Smooth muscle cell (in vitro differentiated cells): ENCODE measurements at regions not wholly inside any gene's neighbourhood (a gene's known extent, or its start where the extent isn't known, plus 50 kb on each side); places are given as distances from the start of the nearest gene placed in this dataset.

Experiments
- DNase-seq: peaks from one replicate; lab custom pipeline; 2025; ENCODE audit not compliant: unreplicated experiment; lab: John Stamatoyannopoulos, UW
- H2AFZ ChIP-seq: fragments of 200-600 bp; sonication (generic); 2 replicates; pipeline ENCODE4 v1.6.0; 2016; ENCODE audit warnings: antibody characterized with exemption, low read depth, mild to moderate bottlenecking
- H3F3A ChIP-seq: fragments of 200-600 bp; sonication (generic); 2 replicates; pipeline ENCODE4 v1.6.0; 2017; ENCODE audit warnings: antibody characterized with exemption, low read depth
- H3K27ac ChIP-seq: fragments of 200-600 bp; sonication (generic); 2 replicates; pipeline ENCODE4 v1.5.1; 2016; ENCODE audit warnings: low read depth, mild to moderate bottlenecking
- H3K27me3 ChIP-seq: fragments of 200-600 bp; sonication (generic); 2 replicates; pipeline ENCODE4 v1.6.1; 2016; ENCODE audit warnings: low read depth, mild to moderate bottlenecking
- H3K36me3 ChIP-seq: fragments of 200-600 bp; sonication (generic); 2 replicates; pipeline ENCODE4 v1.5.1; 2016; ENCODE audit warnings: low read depth
- H3K4me1 ChIP-seq: fragments of 200-600 bp; sonication (generic); 2 replicates; pipeline ENCODE4 v1.5.1; 2016; ENCODE audit warnings: low read depth
- H3K4me2 ChIP-seq: fragments of 200-600 bp; sonication (generic); 2 replicates; pipeline ENCODE4 v1.6.0; 2016; ENCODE audit warnings: mild to moderate bottlenecking
- H3K4me3 ChIP-seq: fragments of 200-600 bp; sonication (generic); 2 replicates; pipeline ENCODE4 v1.5.1; 2016; ENCODE audit warnings: mild to moderate bottlenecking
- H3K79me2 ChIP-seq: fragments of 200-600 bp; sonication (generic); 2 replicates; pipeline ENCODE4 v1.6.0; 2016; ENCODE audit warnings: low read depth, mild to moderate bottlenecking
- H3K9ac ChIP-seq: fragments of 200-600 bp; sonication (generic); 2 replicates; pipeline ENCODE4 v1.6.0; 2016; ENCODE audit warnings: low read depth
- H3K9me3 ChIP-seq: fragments of 200-600 bp; sonication (generic); replicated peaks from 2 replicates; pipeline ENCODE4 v1.5.1; 2016; ENCODE audit warnings: low read depth
- H4K20me1 ChIP-seq: fragments of 200-600 bp; sonication (generic); 2 replicates; pipeline ENCODE4 v1.6.0; 2016; ENCODE audit warnings: low read depth
- CTCF ChIP-seq: fragments of 200-600 bp; sonication (generic); IDR thresholded peaks from 2 replicates; pipeline ENCODE4 v1.5.1; 2017; ENCODE audit warnings: borderline replicate concordance, mild to moderate bottlenecking, antibody characterized with exemption; ENCODE audit not compliant: insufficient read depth, poor library complexity, severe bottlenecking
- WGBS: methylation state at CpG from one replicate; pipeline ENCODE4 v1.1.7; 2016; ENCODE audit warnings: low lambda C conversion rate; 5-methylcytosine and 5-hydroxymethylcytosine counted together

DNA sequence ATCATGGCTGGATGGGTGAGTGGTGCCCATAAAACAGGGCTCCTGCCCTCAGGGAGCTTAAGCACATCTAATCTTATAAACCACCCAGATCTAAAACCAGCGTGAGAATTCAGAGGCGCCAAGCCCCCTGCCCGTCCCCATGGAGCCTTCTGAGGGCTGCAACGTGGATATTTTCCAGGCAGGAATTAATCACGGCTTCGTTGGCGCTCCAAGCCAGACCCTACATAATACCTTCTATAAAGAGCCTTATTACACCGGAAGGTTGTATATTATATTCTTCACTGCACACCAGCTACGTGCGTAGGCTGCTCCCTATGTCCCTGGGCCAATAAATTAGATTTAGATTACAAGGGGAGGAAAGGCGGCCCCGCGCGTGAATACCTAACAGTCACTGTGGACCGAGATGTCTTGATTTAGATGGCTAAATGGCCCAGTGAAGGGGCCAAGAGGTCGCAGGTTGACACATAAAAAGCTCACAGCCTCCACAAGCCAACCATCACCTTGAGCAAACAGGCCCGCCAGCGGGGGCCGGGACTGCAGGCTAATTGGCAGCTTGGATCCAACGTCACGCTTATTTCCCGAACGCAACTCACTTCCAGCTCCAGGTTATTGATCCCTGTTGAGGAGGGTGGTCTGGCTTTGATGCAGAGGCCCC, 64.7 kb upstream of the APCDD1L start:
- Histone ChIP-seq H3K36me3 (no peaks in the 10 kb centered on the region), H3K27ac (no peak overlapping the region), H3F3A (no peaks in the 10 kb centered on the region), H3K9me3 (no peaks in the 10 kb centered on the region), H3K4me3 (no peak overlapping the region), H3K4me1 (peaks cover 3% of the 10 kb centered on the region), H3K4me2 (no peak overlapping the region), H3K27me3 (no peaks in the 10 kb centered on the region), H3K9ac (no peak overlapping the region), H3K79me2 (no peaks in the 10 kb centered on the region), H4K20me1 (no peaks in the 10 kb centered on the region), H2AFZ (no peak overlapping the region)
- DNase-seq: no peak
- 97% methylated on average over 23 of the region's 23 CpGs for WGBS
- TF ChIP-seq CTCF: no peak

GRCh38 chr20:58579069-58579818, 64.0 kb upstream of the APCDD1L start:
- 91% methylated on average over 15 of the region's 15 CpGs for WGBS
- no peak for DNase-seq
- no peak overlapping the region for H3K27ac ChIP-seq

GRCh38 chr20:58577871-58578598, 62.8 kb upstream of the APCDD1L start:
- Histone ChIP-seq H3K9ac (no peak overlapping the region), H3K4me3 (no peak overlapping the region), H3K27me3 (no peaks in the 10 kb centered on the region), H3K27ac (no peak overlapping the region), H3K79me2 (no peaks in the 10 kb centered on the region), H3K9me3 (no peaks in the 10 kb centered on the region), H2AFZ (no peak overlapping the region), H4K20me1 (no peaks in the 10 kb centered on the region), H3K4me1 (no peaks in the 10 kb centered on the region), H3K36me3 (no peaks in the 10 kb centered on the region), H3F3A (no peaks in the 10 kb centered on the region), H3K4me2 (no peak overlapping the region)
- 85% methylated on average over 21 of the region's 23 CpGs for WGBS
- no peak for TF ChIP-seq CTCF
- no peak for DNase-seq

More at GRCh38 chr20:58579069-58579818, 64.0 kb upstream of the APCDD1L start:
- TF ChIP-seq CTCF: no peak
- no peaks in the 10 kb centered on the region for H3K36me3 ChIP-seq
- no peaks in the 10 kb centered on the region for H4K20me1 ChIP-seq
- H3K27me3 ChIP-seq: no peaks in the 10 kb centered on the region
- no peaks in the 10 kb centered on the region for H3K9me3 ChIP-seq
- no peak overlapping the region for H3K4me3 ChIP-seq
- H3K79me2 ChIP-seq: no peaks in the 10 kb centered on the region
- no peak overlapping the region for H2AFZ ChIP-seq
- H3K4me1 ChIP-seq: peaks cover 3% of the 10 kb centered on the region
- H3K9ac ChIP-seq: no peak overlapping the region
- no peaks in the 10 kb centered on the region for H3F3A ChIP-seq
- no peak overlapping the region for H3K4me2 ChIP-seq
